Fibroblast of villous mesenchyme (primary cell): ENCODE measurements at regions not wholly inside any gene's neighbourhood (a gene's known extent, or its start where the extent isn't known, plus 50 kb on each side); places are given as distances from the start of the nearest gene placed in this dataset.

Source experiments
- DNase-seq: peaks from one replicate; pipeline ENCODE4 v3.0.0-alpha.2; 2010; ENCODE audit warnings: low read depth
- H3K4me3 ChIP-seq: 2 replicates; pipeline ENCODE4 v1.5.1; 2011; ENCODE audit warnings: low read depth, mild to moderate bottlenecking, low read length
- CTCF ChIP-seq: IDR thresholded peaks from 2 replicates; pipeline ENCODE4 v1.5.1; 2012; ENCODE audit warnings: low read depth, mild to moderate bottlenecking, low read length; ENCODE audit not compliant: insufficient read depth

DNA sequence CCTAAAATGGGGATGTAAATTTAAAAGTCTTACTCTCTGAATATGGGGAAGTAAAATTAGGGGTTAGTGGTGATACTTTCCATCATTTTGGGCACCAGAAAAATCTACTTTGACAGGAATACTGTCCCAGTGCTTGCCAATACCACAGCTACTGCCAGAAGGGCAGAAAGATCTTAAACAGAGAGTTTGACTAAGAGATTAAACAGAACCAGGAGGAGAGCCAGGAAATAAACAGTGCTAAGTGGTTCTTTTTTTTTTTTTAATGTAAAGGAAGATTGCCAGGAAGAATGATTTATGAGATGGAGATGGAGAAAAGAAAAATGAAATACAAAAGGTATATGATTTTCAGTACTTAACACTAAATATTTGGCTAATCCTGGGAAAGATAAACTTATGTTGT, 126.8 kb downstream of the RTL3 start:
- no peak for TF ChIP-seq CTCF

DNA sequence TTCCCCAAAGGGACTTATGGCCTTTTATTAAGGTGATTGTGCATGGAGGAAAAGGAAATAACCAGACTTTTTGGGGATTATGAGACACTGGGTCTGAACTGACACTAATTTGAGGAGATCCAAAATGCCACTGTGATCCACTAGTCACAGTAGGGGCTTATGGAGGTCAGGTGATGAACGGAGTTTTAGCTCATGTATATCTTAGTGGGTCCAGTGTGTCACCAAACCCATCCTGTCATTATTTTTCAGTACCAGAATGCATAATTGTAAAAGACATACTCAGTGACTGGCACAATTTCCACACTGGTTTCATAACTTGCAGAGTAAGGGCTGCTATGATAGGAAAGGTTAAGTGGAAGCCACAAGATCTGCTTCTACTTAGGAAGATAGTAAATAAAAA, 131.3 kb downstream of the RTL3 start:
- no peak for TF ChIP-seq CTCF
- no peak overlapping the region for H3K4me3 ChIP-seq
- DNase-seq: no peak

More for the DNA sequence above, 126.8 kb downstream of the RTL3 start:
- no peak for DNase-seq
- no peak overlapping the region for H3K4me3 ChIP-seq

DNA sequence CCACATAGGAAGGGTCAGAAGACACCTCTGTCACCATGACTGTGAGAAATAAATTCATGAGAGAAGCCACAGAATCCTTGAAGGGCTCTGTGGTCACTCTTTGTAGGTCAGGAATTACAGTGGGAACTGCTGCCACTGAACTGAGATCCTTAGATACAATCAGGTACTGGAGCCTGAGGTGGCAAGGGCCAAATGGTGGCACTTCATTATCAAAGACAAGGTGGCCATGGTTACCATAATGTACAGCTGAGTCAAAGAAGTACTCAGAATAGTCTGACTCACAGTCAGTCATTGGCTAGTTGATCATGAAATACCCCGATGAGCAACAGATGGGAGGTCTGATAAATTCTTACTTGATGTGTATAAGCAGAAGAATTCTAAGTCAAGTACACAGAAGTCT, 131.9 kb downstream of the RTL3 start:
- no peak for DNase-seq
- no peak overlapping the region for H3K4me3 ChIP-seq
- TF ChIP-seq CTCF: no peak

- no peak for TF ChIP-seq CTCF
- DNase-seq: no peak
Measured at GRCh38 chrX:78522601-78523000, 136.5 kb downstream of the RTL3 start.

GRCh38 chrX:78517124-78517523, 142.0 kb downstream of the RTL3 start:
- H3K4me3 ChIP-seq: no peak overlapping the region
- TF ChIP-seq CTCF: no peak
- no peak for DNase-seq

More at GRCh38 chrX:78522601-78523000, 136.5 kb downstream of the RTL3 start:
- H3K4me3 ChIP-seq: no peak overlapping the region

GRCh38 chrX:78514852-78515251, 144.3 kb downstream of the RTL3 start:
- H3K4me3 ChIP-seq: no peak overlapping the region
- DNase-seq: no peak
- TF ChIP-seq CTCF: no peak

GRCh38 chrX:78513971-78514738, 145.0 kb downstream of the RTL3 start:
- no peak for TF ChIP-seq CTCF
- no peak overlapping the region for H3K4me3 ChIP-seq
- no peak for DNase-seq
